GM19438 (cell line): ENCODE measurements at regions not wholly inside any gene's neighbourhood (a gene's known extent, or its start where the extent isn't known, plus 50 kb on each side); places are given as distances from the start of the nearest gene placed in this dataset.

Experiments
- ATAC-seq: cut with Tn5 transposase; IDR thresholded peaks from one replicate; pipeline ENCODE4 v1.9.1; 2021; ENCODE audit warnings: low read depth; ENCODE audit not compliant: unreplicated experiment

GRCh38 chr2:64361151-64361938 lies 92.6 kb upstream of the LGALSL start:
- ATAC-seq = no peak

- no peak for ATAC-seq
Observed at GRCh38 chr2:64362562-64363026, 91.4 kb upstream of the LGALSL start.

GRCh38 chr2:64363140-64363539 lies 90.8 kb upstream of the LGALSL start:
- no peak for ATAC-seq

GRCh38 chr2:64363848-64364247 lies 90.1 kb upstream of the LGALSL start:
- ATAC-seq = no peak

GRCh38 chr2:64367444-64368232 lies 86.3 kb upstream of the LGALSL start:
- ATAC-seq = no peak

GRCh38 chr2:64369706-64370105 lies 84.3 kb upstream of the LGALSL start:
- no peak for ATAC-seq

GRCh38 chr2:64371727-64372126 lies 82.2 kb upstream of the LGALSL start:
- ATAC-seq = no peak

GRCh38 chr2:64374686-64375085 lies 79.3 kb upstream of the LGALSL start:
- no peak for ATAC-seq

- ATAC-seq = no peak
Observed at GRCh38 chr2:64376926-64377325, 77.0 kb upstream of the LGALSL start.

- no peak for ATAC-seq
Observed at GRCh38 chr2:64379186-64379585, 74.8 kb upstream of the LGALSL start.

- ATAC-seq = no peak
Observed at GRCh38 chr2:64380853-64381527, 73.0 kb upstream of the LGALSL start.

GRCh38 chr2:64383016-64383591 lies 70.9 kb upstream of the LGALSL start:
- ATAC-seq = no peak

GRCh38 chr2:64383881-64384280 lies 70.1 kb upstream of the LGALSL start:
- no peak for ATAC-seq

- ATAC-seq = no peak
Observed at GRCh38 chr2:64386676-64387075, 67.3 kb upstream of the LGALSL start.

- ATAC-seq = no peak
Observed at GRCh38 chr2:64390586-64390985, 63.4 kb upstream of the LGALSL start.

GRCh38 chr2:64391424-64391823 lies 62.5 kb upstream of the LGALSL start:
- ATAC-seq = no peak

GRCh38 chr2:64391940-64392339 lies 62.0 kb upstream of the LGALSL start:
- ATAC-seq = no peak

- no peak for ATAC-seq
Observed at GRCh38 chr2:64392529-64392928, 61.4 kb upstream of the LGALSL start.

GRCh38 chr2:64393383-64394010 lies 60.5 kb upstream of the LGALSL start:
- ATAC-seq = no peak

GRCh38 chr2:64394153-64394552 lies 59.8 kb upstream of the LGALSL start:
- no peak for ATAC-seq
